B cell (primary cell): ENCODE measurements at regions not wholly inside any gene's neighbourhood (a gene's known extent, or its start where the extent isn't known, plus 50 kb on each side); places are given as distances from the start of the nearest gene placed in this dataset.

Source experiments
- ATAC-seq: fragments of 200-7000 bp; cut with Tn5 transposase; one replicate; pipeline ENCODE4 v1.10.0; 2021; ENCODE audit warnings: low read depth, mild to moderate bottlenecking, moderate number of reproducible peaks, moderate library complexity
- CTCF ChIA-PET: fragments of 350-600 bp; sonication (Branson Sonifier 250); formaldehyde crosslinking; loops from one replicate; lab custom pipeline; 2021; ENCODE audit warnings: antibody characterized with exemption, inconsistent platforms; lab: Charles Lee
- POLR2A ChIA-PET: fragments of 350-600 bp; sonication (Branson Sonifier 250); formaldehyde crosslinking; loops from one replicate; lab custom pipeline; 2021; ENCODE audit warnings: antibody characterized with exemption; lab: Charles Lee
- DNase-seq: peaks from one replicate; pipeline ENCODE4 v3.0.0; 2013
- H2AFZ ChIP-seq: 2 replicates; pipeline ENCODE4 v1.6.1; 2012; ENCODE audit warnings: mild to moderate bottlenecking, low read depth, low read length; ENCODE audit not compliant: insufficient read depth, poor library complexity, severe bottlenecking
- H3K27ac ChIP-seq, 2 donors: 1 replicate in 1 of 2; 2 replicates in 1 of 2; pipeline ENCODE4 v1.5.1; 2012 to 2013; ENCODE audit warnings: low read length in 2 of 2, mild to moderate bottlenecking in 2 of 2, moderate library complexity in 1 of 2
- H3K27me3 ChIP-seq, 4 experiments: fragments of 200-600 bp in 1 of 4; sonication (generic) in 1 of 4; replicated peaks in 1 of 4; 1 replicate in 2 of 4; 2 replicates in 2 of 4; pipeline versions ENCODE4 v1.6.1 to v1.7.0; 2013 to 2016; ENCODE audit warnings: low read length in 3 of 4, mild to moderate bottlenecking in 2 of 4, mixed read lengths in 1 of 4, moderate library complexity in 1 of 4; ENCODE audit not compliant: insufficient read depth in 4 of 4, control insufficient read depth in 3 of 4; ENCODE audit errors: control extremely low read depth in 1 of 4
- H3K36me3 ChIP-seq, 2 experiments: replicated peaks in 1 of 2; 1 replicate in 1 of 2; 2 replicates in 1 of 2; pipeline versions ENCODE4 v1.6.1 to v1.7.1; 2013; ENCODE audit warnings: low read length in 1 of 2; ENCODE audit not compliant: insufficient read depth in 2 of 2, control insufficient read depth in 1 of 2; ENCODE audit errors: control extremely low read depth in 1 of 2, extremely low read depth in 1 of 2
- H3K4me1 ChIP-seq, 2 donors: fragments of 200-600 bp in 1 of 2; sonication (generic) in 1 of 2; 1 replicate in 1 of 2; 2 replicates in 1 of 2; pipeline versions ENCODE4 v1.5.1 to v1.6.1; 2013 to 2017; ENCODE audit warnings: low read length in 2 of 2; ENCODE audit not compliant: control insufficient read depth in 2 of 2, insufficient read depth in 2 of 2
- H3K4me2 ChIP-seq: replicated peaks from 2 replicates; pipeline ENCODE3; 2012; ENCODE audit warnings: mild to moderate bottlenecking, low read depth, low read length; ENCODE audit not compliant: poor library complexity, severe bottlenecking
- H3K4me3 ChIP-seq, 5 experiments: fragments of 200-600 bp in 1 of 5; sonication (generic) in 1 of 5; 1 replicate in 3 of 5; 2 replicates in 2 of 5; pipeline versions ENCODE4 v1.5.1 to v1.7.0; 2011 to 2016; ENCODE audit warnings: low read length in 4 of 5, mild to moderate bottlenecking in 4 of 5, low read depth in 2 of 5, control low read depth in 1 of 5, moderate library complexity in 1 of 5; ENCODE audit not compliant: insufficient read depth in 1 of 5; ENCODE audit errors: control extremely low read depth in 1 of 5, extremely low read depth in 1 of 5
- H3K79me2 ChIP-seq: fragments of 200-600 bp; sonication (generic); one replicate; pipeline ENCODE4 v1.6.0; 2016; ENCODE audit warnings: low read length; ENCODE audit not compliant: control insufficient read depth, insufficient read depth
- H3K9ac ChIP-seq: fragments of 200-600 bp; sonication (generic); 2 replicates; pipeline ENCODE4 v1.6.1; 2017; ENCODE audit warnings: mild to moderate bottlenecking, low read length, moderate library complexity
- H3K9me3 ChIP-seq, 3 donors: one replicate each; pipeline versions ENCODE4 v1.6.1 to v1.7.1; 2013; ENCODE audit warnings: low read length in 2 of 3; ENCODE audit not compliant: control insufficient read depth in 2 of 3, insufficient read depth in 1 of 3; ENCODE audit errors: control extremely low read depth in 1 of 3
- H4K20me1 ChIP-seq: 2 replicates; pipeline ENCODE4 v1.6.0; 2012; ENCODE audit warnings: mild to moderate bottlenecking, low read length; ENCODE audit not compliant: insufficient read depth, control insufficient read depth, poor library complexity, severe bottlenecking
- H3K27ac Mint-ChIP-seq: one replicate; pipeline ENCODE4 v1.8.0; 2021; ENCODE audit warnings: mixed read lengths
- H3K27me3 Mint-ChIP-seq: one replicate; pipeline ENCODE4 v1.8.0; 2021; ENCODE audit warnings: mixed read lengths
- H3K4me1 Mint-ChIP-seq: one replicate; pipeline ENCODE4 v1.8.0; 2021; ENCODE audit warnings: mixed read lengths
- H3K4me3 Mint-ChIP-seq: one replicate; pipeline ENCODE4 v1.8.0; 2021; ENCODE audit warnings: mixed read lengths
- H3K9me3 Mint-ChIP-seq: one replicate; pipeline ENCODE4 v1.8.0; 2022; ENCODE audit warnings: mixed read lengths; ENCODE audit not compliant: insufficient read depth
- CTCF ChIP-seq: fragments of 200-600 bp; IDR thresholded peaks from one replicate; pipeline ENCODE4 v1.8.0; 2022; ENCODE audit warnings: antibody characterized with exemption, mild to moderate bottlenecking
- EZH2 ChIP-seq: IDR thresholded peaks from 2 replicates; pipeline ENCODE4 v1.6.1; 2012; ENCODE audit warnings: borderline replicate concordance, low read depth, mild to moderate bottlenecking, moderate library complexity, low read length; ENCODE audit not compliant: insufficient read depth, poor library complexity, severe bottlenecking
- WGBS: methylation state at CpG from one replicate; pipeline ENCODE4 v1.1.5; 2013; ENCODE audit warnings: missing lambda C conversion rate; ENCODE audit not compliant: insufficient coverage; 5-methylcytosine and 5-hydroxymethylcytosine counted together
- intact Hi-C: fragments of 100-400 bp; cut with micrococcal nuclease; formaldehyde crosslinking; loops from one replicate; pipeline ENCODE4 v1.10.0; 2022

GRCh38 chr12:115421796-115422709, 738.1 kb upstream of the TBX3 start:
- intact Hi-C loops: no loop called here
- WGBS: 79% methylated on average over 7 of the region's 9 CpGs
- Mint-ChIP-seq H3K9me3 (peaks cover 2% of the 10 kb centered on the region), H3K27ac (no peak overlapping the region), H3K4me3 (no peak overlapping the region), H3K4me1 (no peaks in the 10 kb centered on the region), H3K27me3 (no peaks in the 10 kb centered on the region)
- Histone ChIP-seq H2AFZ (no peak overlapping the region), H3K79me2 (no peaks in the 10 kb centered on the region), H3K27ac (no peak overlapping the region), H3K9ac (no peak overlapping the region), H3K4me2 (no peak overlapping the region), H3K36me3 (no peaks in the 10 kb centered on the region), H3K9me3 (no peaks in the 10 kb centered on the region), H4K20me1 (no peaks in the 10 kb centered on the region), H3K4me3 (no peak overlapping the region), H3K27me3 (no peaks in the 10 kb centered on the region), H3K4me1 (no peaks in the 10 kb centered on the region)
- ATAC-seq: no peak
- POLR2A ChIA-PET: no interaction called here
- TF ChIP-seq EZH2: no peak
- no peak for TF ChIP-seq CTCF
- DNase-seq: no peak
- CTCF ChIA-PET: no interaction called here

- no peak overlapping the region for H3K27ac Mint-ChIP-seq
- ChIA-PET CTCF (no interaction called here), POLR2A (no interaction called here)
- DNase-seq: no peak
- H3K4me1 Mint-ChIP-seq: no peaks in the 10 kb centered on the region
- TF ChIP-seq EZH2: no peak
- TF ChIP-seq CTCF: no peak
- no peak for ATAC-seq
- H3K4me3 ChIP-seq: no peak overlapping the region
- no peak overlapping the region for H3K9ac ChIP-seq
- no peaks in the 10 kb centered on the region for H3K36me3 ChIP-seq
- no peaks in the 10 kb centered on the region for H4K20me1 ChIP-seq
- peaks cover 2% of the 10 kb centered on the region for H3K9me3 Mint-ChIP-seq
- H3K79me2 ChIP-seq: no peaks in the 10 kb centered on the region
- H3K4me1 ChIP-seq: no peaks in the 10 kb centered on the region
- H2AFZ ChIP-seq: no peak overlapping the region
- 90% methylated on average over 1 of the region's 1 CpG for WGBS
- H3K4me3 Mint-ChIP-seq: no peak overlapping the region
- H3K27me3 Mint-ChIP-seq: no peaks in the 10 kb centered on the region
- H3K9me3 ChIP-seq: no peaks in the 10 kb centered on the region
- intact Hi-C loops: no loop called here
- H3K27me3 ChIP-seq: no peaks in the 10 kb centered on the region
- no peak overlapping the region for H3K4me2 ChIP-seq
- H3K27ac ChIP-seq: no peak overlapping the region
Observed at GRCh38 chr12:115421350-115421749, 737.4 kb upstream of the TBX3 start.
